Liver (tissue), 8 donors: ENCODE measurements at regions not wholly inside any gene's neighbourhood (a gene's known extent, or its start where the extent isn't known, plus 50 kb on each side); places are given as distances from the start of the nearest gene placed in this dataset.

ENCODE experiments used
- DNase-seq: peaks from one replicate; pipeline ENCODE4 v3.0.0-alpha.2; 2017; ENCODE audit warnings: low spot score
- H3K27ac ChIP-seq, 2 donors: one replicate each; pipeline ENCODE4 v1.7.0; 2013; ENCODE audit warnings: inconsistent platforms in 2 of 2, low read length in 2 of 2, control low read depth in 1 of 2, low read depth in 1 of 2, mild to moderate bottlenecking in 1 of 2
- H3K27me3 ChIP-seq, 4 donors: one replicate each; pipeline versions ENCODE4 v1.6.1 to v1.7.0; 2013; ENCODE audit warnings: low read length in 3 of 4, inconsistent platforms in 1 of 4, mild to moderate bottlenecking in 1 of 4, moderate library complexity in 1 of 4; ENCODE audit not compliant: control insufficient read depth in 4 of 4, insufficient read depth in 4 of 4
- H3K36me3 ChIP-seq, 4 donors: one replicate each; pipeline versions ENCODE4 v1.6.1 to v1.7.0; 2013; ENCODE audit warnings: low read length in 3 of 4, mild to moderate bottlenecking in 3 of 4, low read depth in 1 of 4, moderate library complexity in 1 of 4; ENCODE audit not compliant: control insufficient read depth in 4 of 4, insufficient read depth in 3 of 4
- H3K4me1 ChIP-seq, 4 donors: one replicate each; pipeline versions ENCODE4 v1.6.1 to v1.7.0; 2013; ENCODE audit warnings: low read length in 3 of 4, mild to moderate bottlenecking in 3 of 4, moderate library complexity in 1 of 4; ENCODE audit not compliant: control insufficient read depth in 4 of 4, insufficient read depth in 4 of 4
- H3K4me3 ChIP-seq, 3 donors: one replicate each; pipeline versions ENCODE4 v1.6.1 to v1.7.0; 2013; ENCODE audit warnings: low read length in 3 of 3, control low read depth in 1 of 3, low read depth in 1 of 3, mild to moderate bottlenecking in 1 of 3
- H3K9ac ChIP-seq, 2 donors: one replicate each; pipeline ENCODE4 v1.7.0; 2013; ENCODE audit warnings: low read length in 2 of 2, mild to moderate bottlenecking in 2 of 2, moderate library complexity in 2 of 2, control low read depth in 1 of 2, low read depth in 1 of 2
- H3K9me3 ChIP-seq, 4 donors: one replicate each; pipeline versions ENCODE4 v1.6.1 to v1.7.0; 2013; ENCODE audit warnings: low read length in 3 of 4; ENCODE audit not compliant: control insufficient read depth in 4 of 4
- CTCF ChIP-seq: fragments of 150-350 bp; IDR thresholded peaks from 2 replicates; pipeline ENCODE4 v1.5.1; 2017; ENCODE audit warnings: improper control_type of control experiment, low read depth, low read length; ENCODE audit not compliant: missing input control
- EGR1 ChIP-seq, 2 donors: IDR thresholded peaks; 2 replicates each; pipeline ENCODE4 v1.6.1; 2016 to 2018; ENCODE audit warnings: antibody characterized with exemption in 2 of 2, low read depth in 2 of 2
- FOXA1 ChIP-seq: IDR thresholded peaks from 2 replicates; pipeline ENCODE4 v1.6.1; 2016; ENCODE audit warnings: antibody characterized with exemption
- FOXA2 ChIP-seq: IDR thresholded peaks from 2 replicates; pipeline ENCODE4 v1.6.1; 2016; ENCODE audit warnings: antibody characterized with exemption
- GABPA ChIP-seq, 2 donors: IDR thresholded peaks in 1 of 2; conservative IDR thresholded peaks in 1 of 2; 2 replicates each; pipeline ENCODE4 v1.6.1; 2016; ENCODE audit warnings: antibody characterized with exemption in 2 of 2, mild to moderate bottlenecking in 1 of 2, moderate library complexity in 1 of 2
- HNF4G ChIP-seq: IDR thresholded peaks from 2 replicates; pipeline ENCODE4 v1.6.1; 2016; ENCODE audit warnings: antibody characterized with exemption
- MAX ChIP-seq: IDR thresholded peaks from 2 replicates; pipeline ENCODE4 v1.6.1; 2016; ENCODE audit warnings: antibody characterized with exemption
- NR2F2 ChIP-seq: IDR thresholded peaks from 2 replicates; pipeline ENCODE4 v1.6.1; 2016; ENCODE audit warnings: antibody characterized with exemption
- RAD21 ChIP-seq, 2 donors: IDR thresholded peaks; 2 replicates each; pipeline ENCODE4 v1.6.1; 2016; ENCODE audit warnings: antibody characterized with exemption in 2 of 2, mild to moderate bottlenecking in 2 of 2
- RXRA ChIP-seq, 2 donors: IDR thresholded peaks; 2 replicates each; pipeline ENCODE4 v1.6.1; 2017 to 2018; ENCODE audit warnings: antibody characterized with exemption in 2 of 2, mild to moderate bottlenecking in 1 of 2
- SP1 ChIP-seq: IDR thresholded peaks from 2 replicates; pipeline ENCODE4 v1.6.1; 2018; ENCODE audit warnings: antibody characterized with exemption, mild to moderate bottlenecking
- TAF1 ChIP-seq: conservative IDR thresholded peaks from 2 replicates; pipeline ENCODE4 v1.6.1; 2016; ENCODE audit warnings: antibody characterized with exemption, mild to moderate bottlenecking
- YY1 ChIP-seq: IDR thresholded peaks from 2 replicates; pipeline ENCODE4 v1.6.1; 2016; ENCODE audit warnings: antibody characterized with exemption, mild to moderate bottlenecking
- ZBTB33 ChIP-seq: IDR thresholded peaks from 2 replicates; pipeline ENCODE4 v1.6.1; 2016; ENCODE audit warnings: antibody characterized with exemption
- WGBS: extraction: QIAGEN DNeasy Blood & Tissue Kit; methylation state at CpG from one replicate; pipeline ENCODE4 v1.1.7; 2013; 5-methylcytosine and 5-hydroxymethylcytosine counted together
- TF ChIP-seq, protein P1 (sequence below): IDR thresholded peaks from 2 replicates; pipeline ENCODE4 v1.6.1; 2016; ENCODE audit warnings: antibody characterized with exemption, mild to moderate bottlenecking
- donor health status: healthy.
- donor health status: healthy.
- donor health status: healthy.
- donor health status: healthy.
- donor health status: healthy.

DNA sequence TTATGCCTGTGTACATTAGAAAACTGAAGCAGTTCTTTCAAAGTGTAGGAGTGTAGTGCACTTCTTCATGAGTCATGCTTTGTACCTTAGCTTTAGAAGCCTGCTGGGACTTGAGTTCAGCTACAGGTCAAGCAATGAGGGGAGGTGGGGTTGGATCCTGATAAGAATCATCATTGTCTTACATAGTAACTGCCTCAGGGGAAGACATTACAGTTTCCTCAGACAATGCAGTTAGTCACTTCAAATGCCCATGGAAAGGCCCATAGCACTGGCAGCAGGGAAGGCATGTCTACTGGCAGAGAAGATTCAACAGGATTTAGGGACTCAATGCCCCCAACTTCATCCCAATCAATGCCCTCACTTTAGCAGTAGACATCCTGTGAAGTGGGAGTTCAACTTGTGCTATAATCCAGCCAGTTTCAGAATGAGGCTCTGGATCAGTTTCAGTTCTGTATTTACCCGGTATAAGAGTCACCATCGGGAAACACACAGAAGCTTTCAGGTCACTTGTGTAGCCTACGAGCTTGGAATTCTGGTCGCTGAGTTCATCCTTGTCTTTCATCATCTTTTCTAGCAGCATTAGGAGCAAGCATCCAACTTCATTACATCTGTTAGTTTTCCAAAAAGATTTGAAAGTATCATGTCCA lies 1216.5 kb downstream of the RAPGEF2 start:
- TF ChIP-seq EGR1 (IDR thresholded peaks at IDR 0.05; ENCODE audit: low read depth in 2 of 2): no peak
- Histone ChIP-seq H3K9ac (no peak overlapping the region), H3K4me3 (no peak overlapping the region), H3K4me1 (no peaks in the 10 kb centered on the region), H3K9me3 (peaks cover 0 to 3% (median 0%) of the 10 kb centered on the region in 4 donors), H3K36me3 (no peaks in the 10 kb centered on the region), H3K27me3 (no peaks in the 10 kb centered on the region), H3K27ac (no peak overlapping the region)
- DNase-seq: no peak
- 74% methylated on average over 4 of the region's 4 CpGs for WGBS

- no peak for DNase-seq
- Histone ChIP-seq H3K4me1 (no peaks in the 10 kb centered on the region), H3K4me3 (no peak overlapping the region), H3K27ac (no peak overlapping the region), H3K9ac (no peak overlapping the region), H3K27me3 (no peaks in the 10 kb centered on the region), H3K36me3 (no peaks in the 10 kb centered on the region), H3K9me3 (peaks cover 0 to 3% (median 0%) of the 10 kb centered on the region in 4 donors)
- no peak for TF ChIP-seq NR2F2
- no peak for TF ChIP-seq RAD21 (IDR thresholded peaks at IDR 0.05)
- TF ChIP-seq SP1: no peak
- TF ChIP-seq EGR1 (IDR thresholded peaks at IDR 0.05; ENCODE audit: low read depth in 2 of 2): no peak
- TF ChIP-seq FOXA2: no peak
- no peak for TF ChIP-seq MAX
- TF ChIP-seq RXRA (IDR thresholded peaks at IDR 0.05): no peak
- no peak for TF ChIP-seq YY1
- no peak for TF ChIP-seq TAF1
- TF ChIP-seq FOXA1: no peak
- no peak for TF ChIP-seq HNF4G
- no peak for TF ChIP-seq GABPA (IDR thresholded peaks at IDR 0.05 in 1 of 2, conservative IDR thresholded peaks at IDR 0.05 in 1 of 2)
- 82% methylated on average over 2 of the region's 2 CpGs for WGBS
These were observed 1217.0 kb downstream of the RAPGEF2 start for GRCh38 chr4:160319868-160320260.

GRCh38 chr4:160326110-160326509 lies 1223.2 kb downstream of the RAPGEF2 start:
- WGBS: 65% methylated on average over 5 of the region's 5 CpGs
- Histone ChIP-seq H3K36me3 (no peaks in the 10 kb centered on the region), H3K9me3 (no peaks in the 10 kb centered on the region), H3K27me3 (no peaks in the 10 kb centered on the region), H3K4me3 (no peak overlapping the region), H3K4me1 (no peaks in the 10 kb centered on the region), H3K27ac (no peak overlapping the region), H3K9ac (no peak overlapping the region)
- no peak for DNase-seq
- TF ChIP-seq ZBTB33: no peak
- TF ChIP-seq, protein P1, sequence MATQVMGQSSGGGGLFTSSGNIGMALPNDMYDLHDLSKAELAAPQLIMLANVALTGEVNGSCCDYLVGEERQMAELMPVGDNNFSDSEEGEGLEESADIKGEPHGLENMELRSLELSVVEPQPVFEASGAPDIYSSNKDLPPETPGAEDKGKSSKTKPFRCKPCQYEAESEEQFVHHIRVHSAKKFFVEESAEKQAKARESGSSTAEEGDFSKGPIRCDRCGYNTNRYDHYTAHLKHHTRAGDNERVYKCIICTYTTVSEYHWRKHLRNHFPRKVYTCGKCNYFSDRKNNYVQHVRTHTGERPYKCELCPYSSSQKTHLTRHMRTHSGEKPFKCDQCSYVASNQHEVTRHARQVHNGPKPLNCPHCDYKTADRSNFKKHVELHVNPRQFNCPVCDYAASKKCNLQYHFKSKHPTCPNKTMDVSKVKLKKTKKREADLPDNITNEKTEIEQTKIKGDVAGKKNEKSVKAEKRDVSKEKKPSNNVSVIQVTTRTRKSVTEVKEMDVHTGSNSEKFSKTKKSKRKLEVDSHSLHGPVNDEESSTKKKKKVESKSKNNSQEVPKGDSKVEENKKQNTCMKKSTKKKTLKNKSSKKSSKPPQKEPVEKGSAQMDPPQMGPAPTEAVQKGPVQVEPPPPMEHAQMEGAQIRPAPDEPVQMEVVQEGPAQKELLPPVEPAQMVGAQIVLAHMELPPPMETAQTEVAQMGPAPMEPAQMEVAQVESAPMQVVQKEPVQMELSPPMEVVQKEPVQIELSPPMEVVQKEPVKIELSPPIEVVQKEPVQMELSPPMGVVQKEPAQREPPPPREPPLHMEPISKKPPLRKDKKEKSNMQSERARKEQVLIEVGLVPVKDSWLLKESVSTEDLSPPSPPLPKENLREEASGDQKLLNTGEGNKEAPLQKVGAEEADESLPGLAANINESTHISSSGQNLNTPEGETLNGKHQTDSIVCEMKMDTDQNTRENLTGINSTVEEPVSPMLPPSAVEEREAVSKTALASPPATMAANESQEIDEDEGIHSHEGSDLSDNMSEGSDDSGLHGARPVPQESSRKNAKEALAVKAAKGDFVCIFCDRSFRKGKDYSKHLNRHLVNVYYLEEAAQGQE: no peak
- no peak for TF ChIP-seq CTCF
- no peak for TF ChIP-seq GABPA (IDR thresholded peaks at IDR 0.05 in 1 of 2, conservative IDR thresholded peaks at IDR 0.05 in 1 of 2)
- no peak for TF ChIP-seq RXRA (IDR thresholded peaks at IDR 0.05)
